ENCODE measurements at regions not wholly inside any gene's neighbourhood (a gene's known extent, or its start where the extent isn't known, plus 50 kb on each side); places are given as distances from the start of the nearest gene placed in this dataset.
"Not testable (repeated sequence)": the region's sequence is repeated elsewhere in the genome, so short reads cannot be mapped to it uniquely, and the experiment has no call there.

DNA sequence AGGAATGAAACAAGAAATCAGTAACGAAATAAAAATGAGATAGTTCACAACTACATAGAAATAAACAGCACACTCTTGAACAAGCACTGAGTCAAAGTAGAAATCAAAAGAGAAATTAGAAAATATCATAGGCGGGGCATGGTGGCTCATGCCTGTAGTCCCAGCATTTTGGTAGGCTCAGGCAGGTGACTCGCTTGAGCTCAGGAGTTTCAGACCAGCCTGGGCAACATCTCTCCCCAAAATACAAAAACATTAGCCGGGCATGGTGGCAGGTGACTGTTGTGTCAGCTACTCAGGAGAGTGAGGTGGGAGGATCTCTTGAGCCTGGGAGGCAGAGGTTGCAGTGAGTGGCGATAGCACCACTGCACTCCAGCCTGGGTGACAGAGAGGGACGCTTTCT is 714.4 kb downstream of the GLUD2 start:
- no peak for DNase-seq (ENCODE audit: low read depth)

DNA sequence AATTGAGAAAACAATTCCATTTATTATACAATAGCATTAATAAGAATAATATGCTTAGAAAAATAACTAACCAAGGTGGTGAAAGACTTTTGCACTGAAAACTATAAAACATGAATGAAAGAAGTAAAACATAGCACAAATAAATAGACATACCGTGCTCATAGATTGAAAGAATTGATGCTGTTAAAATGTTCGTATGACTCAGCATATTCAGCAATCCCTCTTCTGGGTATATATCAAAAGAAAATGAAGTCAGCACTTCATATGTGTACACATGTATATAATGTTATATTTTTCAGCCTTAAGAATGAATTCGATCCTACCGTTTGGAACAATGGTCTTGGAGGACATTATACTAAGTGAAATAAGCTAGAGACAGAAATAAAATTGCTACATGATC is 716.3 kb downstream of the GLUD2 start:
- no peak overlapping the region for H3K4me3 ChIP-seq (replicated peaks; ENCODE audit: low read depth, low read length)
- no peak for TF ChIP-seq CTCF (IDR thresholded peaks at IDR 0.05; ENCODE audit: low read length, missing control alignments)
- no peak for DNase-seq (ENCODE audit: low read depth)

More for the DNA sequence above, 714.4 kb downstream of the GLUD2 start:
- TF ChIP-seq CTCF (IDR thresholded peaks at IDR 0.05; ENCODE audit: low read length, missing control alignments): no peak
- H3K4me3 ChIP-seq (replicated peaks; ENCODE audit: low read depth, low read length): no peak overlapping the region

DNA sequence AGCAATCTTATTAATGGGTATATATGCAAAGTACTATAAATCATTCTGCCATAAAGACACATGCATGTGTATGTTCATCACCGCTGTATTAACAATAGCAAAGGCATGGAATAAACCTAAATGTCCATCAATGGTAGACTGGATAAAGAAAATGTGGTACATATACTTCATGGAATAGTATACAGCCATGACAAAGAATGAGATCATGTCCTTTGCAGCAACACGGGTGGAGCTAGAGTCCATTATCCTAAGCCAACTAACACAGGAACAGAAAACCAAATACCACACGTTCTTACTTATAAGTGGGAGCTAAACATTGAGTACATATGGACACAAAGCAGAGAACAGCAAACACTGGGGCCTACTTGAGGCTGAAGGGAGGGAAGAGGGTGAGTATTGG is 720.8 kb downstream of the GLUD2 start:
- H3K4me3 ChIP-seq (replicated peaks; ENCODE audit: low read depth, low read length); DNase-seq (ENCODE audit: low read depth): not testable (repeated sequence)

GRCh38 chrX:121781991-121782390 is 734.6 kb downstream of the GLUD2 start:
- no peak overlapping the region for H3K4me3 ChIP-seq (replicated peaks; ENCODE audit: low read depth, low read length)
- TF ChIP-seq CTCF (IDR thresholded peaks at IDR 0.05; ENCODE audit: low read length, missing control alignments): no peak
- no peak for DNase-seq (ENCODE audit: low read depth)

GRCh38 chrX:121782544-121782943 is 735.1 kb downstream of the GLUD2 start:
- no peak overlapping the region for H3K4me3 ChIP-seq (replicated peaks; ENCODE audit: low read depth, low read length)
- no peak for TF ChIP-seq CTCF (IDR thresholded peaks at IDR 0.05; ENCODE audit: low read length, missing control alignments)
- no peak for DNase-seq (ENCODE audit: low read depth)

DNA sequence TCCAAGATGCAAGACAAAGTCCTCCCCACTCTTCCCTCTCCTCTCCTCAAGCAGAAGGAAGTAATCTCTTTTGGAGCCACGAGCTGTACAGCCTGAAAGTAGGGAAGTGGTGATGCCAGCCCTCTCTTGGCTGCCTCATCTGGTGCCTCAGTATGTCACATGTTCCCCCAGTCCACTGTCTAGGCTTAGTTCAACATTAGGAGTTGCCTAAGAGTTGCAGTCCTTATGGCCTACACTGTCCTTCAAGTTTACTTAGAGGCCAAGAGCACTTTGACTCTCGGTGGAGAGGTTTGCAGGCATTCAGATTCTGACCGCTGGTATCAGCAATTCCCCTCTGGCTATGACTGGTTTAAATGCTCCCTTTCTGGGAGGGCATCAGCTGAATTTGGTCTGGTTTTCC is 735.6 kb downstream of the GLUD2 start:
- no peak for DNase-seq (ENCODE audit: low read depth)
- no peak overlapping the region for H3K4me3 ChIP-seq (replicated peaks; ENCODE audit: low read depth, low read length)
- no peak for TF ChIP-seq CTCF (IDR thresholded peaks at IDR 0.05; ENCODE audit: low read length, missing control alignments)

DNA sequence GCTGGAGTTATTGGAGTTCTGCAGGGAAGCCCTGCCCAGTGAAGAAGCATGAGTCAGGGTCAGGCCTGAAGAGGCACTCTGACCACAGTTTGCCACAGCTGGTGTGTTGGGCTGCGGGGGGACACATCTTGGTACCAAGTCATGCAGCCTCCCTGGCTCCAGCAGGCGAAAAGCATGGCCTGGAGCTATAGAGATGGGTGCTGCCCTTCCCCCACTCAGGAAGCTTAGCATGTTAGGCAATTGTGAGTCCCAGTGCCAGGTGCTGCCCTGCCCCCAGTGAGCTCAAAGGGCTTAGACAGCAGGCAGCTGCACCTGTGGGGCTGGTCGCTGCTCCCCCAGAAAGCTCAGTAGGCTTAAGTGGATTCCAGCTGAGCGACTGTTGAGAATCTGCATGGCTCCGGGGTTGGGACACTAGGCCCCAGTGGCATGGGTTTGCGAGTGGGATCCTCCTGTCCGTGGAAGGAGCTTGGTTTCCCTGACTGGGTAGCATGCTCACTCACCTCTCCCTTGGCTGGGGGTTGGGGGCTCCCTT is 755.5 kb downstream of the GLUD2 start:
- DNase-seq (ENCODE audit: low read depth): no peak
- H3K4me3 ChIP-seq (replicated peaks; ENCODE audit: low read depth, low read length): no peak overlapping the region
- no peak for TF ChIP-seq CTCF (IDR thresholded peaks at IDR 0.05; ENCODE audit: low read length, missing control alignments)

All from fibroblast of pulmonary artery (primary cell).